ENCODE measurements at regions not wholly inside any gene's neighbourhood (a gene's known extent, or its start where the extent isn't known, plus 50 kb on each side); places are given as distances from the start of the nearest gene placed in this dataset.

DNA sequence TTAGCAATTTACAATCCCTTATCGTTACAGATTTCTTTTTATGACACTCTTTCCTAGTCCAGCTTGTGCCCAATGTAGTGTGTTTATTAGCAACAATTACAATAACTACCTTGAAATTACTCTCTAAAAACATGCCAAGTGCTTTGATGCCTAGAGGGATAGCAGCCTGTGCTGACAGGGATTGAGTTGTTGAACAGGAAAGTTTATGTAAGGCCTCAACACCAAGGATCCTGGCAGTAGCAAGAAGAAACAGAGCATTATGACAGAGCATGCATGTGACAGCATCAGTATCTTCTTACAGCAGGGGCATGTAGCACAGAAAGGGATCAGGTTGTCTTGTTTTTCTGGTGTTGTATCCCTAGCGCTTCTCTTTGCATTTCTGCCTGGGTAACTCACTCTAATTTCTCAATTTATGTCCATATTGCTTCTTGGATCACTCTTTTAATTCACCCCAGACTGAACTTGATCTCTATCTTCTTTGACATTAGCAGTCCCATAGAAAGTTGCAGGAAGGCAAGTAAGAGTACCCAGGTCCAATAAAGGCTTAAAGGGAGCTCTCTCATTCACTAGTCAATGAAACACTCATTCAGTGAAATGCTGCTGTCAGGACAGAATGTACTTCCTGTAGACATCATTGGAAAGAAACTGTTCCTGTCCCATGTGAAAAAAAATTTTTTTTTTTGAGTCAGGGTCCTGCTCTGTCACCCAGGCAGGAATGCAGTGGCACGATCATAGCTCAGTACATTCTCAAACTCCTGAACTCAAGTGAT lies 220.0 kb upstream of the GRIP1 start:
- no peak for TF ChIP-seq POLR2AphosphoS5 (IDR thresholded peaks at IDR 0.05; ENCODE audit: borderline replicate concordance, low read depth, low read length)
- TF ChIP-seq EZH2 (IDR thresholded peaks at IDR 0.05): no peak

Data from SK-N-MC (cell line).